HAP-1 (cell line): ENCODE measurements at regions not wholly inside any gene's neighbourhood (a gene's known extent, or its start where the extent isn't known, plus 50 kb on each side); places are given as distances from the start of the nearest gene placed in this dataset.

Experiments
- DNase-seq, 2 experiments: peaks; one replicate each; pipeline ENCODE4 v3.0.0-alpha.2; 2016 to 2020; ENCODE audit warnings: low spot score in 2 of 2
- H3K27me3 ChIP-seq: fragments of 250-450 bp; sonication (Bioruptor Pico); 2 replicates; pipeline ENCODE4 v1.5.1; 2020; ENCODE audit warnings: low read depth, mild to moderate bottlenecking, moderate library complexity
- H3K36me3 ChIP-seq: fragments of 250-450 bp; sonication (Bioruptor Pico); replicated peaks from 2 replicates; pipeline ENCODE4 v1.5.1; 2020; ENCODE audit warnings: mild to moderate bottlenecking
- H3K4me1 ChIP-seq: fragments of 250-450 bp; sonication (Bioruptor Pico); 2 replicates; pipeline ENCODE4 v1.5.1; 2020; ENCODE audit warnings: mild to moderate bottlenecking
- H3K4me3 ChIP-seq: fragments of 250-450 bp; sonication (Bioruptor Pico); 2 replicates; pipeline ENCODE4 v1.5.1; 2020; ENCODE audit warnings: mild to moderate bottlenecking, moderate library complexity
- H3K9me3 ChIP-seq: fragments of 250-450 bp; sonication (Bioruptor Pico); 2 replicates; pipeline ENCODE4 v1.5.1; 2020; ENCODE audit warnings: mild to moderate bottlenecking, moderate library complexity
- in situ Hi-C: fragments of 300-500 bp; cut with MboI; formaldehyde crosslinking; loops from 3 replicates; pipeline ENCODE4 v1.14.3; 2020; ENCODE audit warnings: low sequenced_read_pairs, inconsistent platforms, mixed read lengths

DNA sequence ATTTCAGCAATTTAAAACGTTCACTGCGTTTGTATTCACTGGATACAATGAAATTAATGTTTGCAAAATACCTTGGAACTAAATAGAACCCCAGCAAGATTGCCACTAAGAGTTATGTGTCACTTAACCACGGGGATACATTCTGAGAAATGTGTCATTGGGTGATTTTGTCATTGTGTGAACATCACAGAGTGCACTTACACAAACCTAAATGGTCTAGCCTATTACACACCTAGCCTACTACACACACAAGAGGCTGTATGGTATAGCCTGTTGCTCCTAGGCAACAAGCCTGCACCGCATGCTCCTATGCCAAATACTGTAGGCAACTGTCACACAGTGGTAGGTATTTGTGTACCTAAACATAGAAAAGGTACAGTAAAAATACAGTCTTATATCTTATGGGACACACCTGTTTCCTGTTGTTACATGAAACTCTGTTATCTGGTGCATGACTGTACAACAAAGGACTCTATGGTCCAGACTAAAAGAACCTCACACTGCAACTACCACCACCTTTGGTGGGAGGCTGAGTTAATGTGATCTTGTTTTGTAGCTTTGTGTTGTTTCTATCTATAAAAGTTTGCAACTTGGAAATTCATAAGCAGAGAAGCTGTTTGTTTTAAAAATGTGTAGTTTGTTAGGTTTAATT lies 92.2 kb upstream of the NTRK3 start:
- in situ Hi-C loops, result no loop called here
- Histone ChIP-seq H3K4me1 (no peaks in the 10 kb centered on the region), H3K27me3 (peaks cover 6% of the 10 kb centered on the region; the same call in 1 of the 2 replicates), H3K4me3 (no peak overlapping the region), H3K9me3 (peaks cover 6% of the 10 kb centered on the region; the same call in 1 of the 2 replicates), H3K36me3 (no peaks in the 10 kb centered on the region)
- DNase-seq, result no peak

DNA sequence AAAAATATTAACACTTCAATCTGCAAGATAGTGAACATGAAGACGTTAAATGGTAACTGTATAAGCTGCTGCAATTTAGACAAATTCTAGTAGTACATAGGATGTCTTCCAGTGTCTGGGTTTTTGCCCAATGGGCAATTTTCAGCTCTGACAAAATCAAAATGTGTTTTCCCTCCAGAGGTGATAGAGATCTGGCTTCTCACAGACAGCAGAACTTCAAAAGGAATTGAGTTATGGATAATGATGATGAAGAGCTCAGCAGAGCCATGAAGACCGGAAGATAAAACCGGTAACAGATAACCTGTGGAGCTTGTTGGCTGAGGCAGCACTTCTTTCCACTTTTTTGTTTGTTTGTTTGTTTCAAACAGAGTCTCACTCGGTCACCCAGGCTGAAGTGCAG lies 89.4 kb upstream of the NTRK3 start:
- no peaks in the 10 kb centered on the region for H3K9me3 ChIP-seq
- no peaks in the 10 kb centered on the region for H3K4me1 ChIP-seq
- no peaks in the 10 kb centered on the region for H3K36me3 ChIP-seq
- no peak for DNase-seq
- no peak overlapping the region for H3K4me3 ChIP-seq
- in situ Hi-C loops, result no loop called here
- peaks cover 6% of the 10 kb centered on the region; the same call in 1 of the 2 replicates for H3K27me3 ChIP-seq

DNA sequence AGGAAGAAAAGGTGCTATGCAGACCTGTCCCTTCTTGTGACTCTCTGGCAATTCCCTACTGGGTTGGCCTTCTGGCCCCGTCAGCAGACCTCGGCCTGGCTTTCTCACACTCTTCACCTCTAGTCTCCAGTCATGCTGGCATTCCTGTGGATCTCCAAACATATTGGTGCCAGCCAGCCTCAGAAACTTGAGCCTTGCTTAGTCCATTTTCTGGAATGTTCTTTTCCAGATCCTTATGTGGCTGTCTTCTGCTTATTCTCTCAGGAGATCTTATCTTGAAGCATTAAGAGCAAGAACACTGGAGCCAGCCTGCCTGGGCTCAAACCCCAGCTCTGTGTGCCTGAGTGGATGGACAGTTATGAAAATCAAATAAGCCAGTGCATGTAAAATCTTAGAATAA lies 88.2 kb upstream of the NTRK3 start:
- no peak overlapping the region for H3K4me3 ChIP-seq
- no peaks in the 10 kb centered on the region for H3K4me1 ChIP-seq
- DNase-seq, result no peak
- H3K27me3 ChIP-seq, result peaks cover 6% of the 10 kb centered on the region; the same call in 1 of the 2 replicates
- H3K9me3 ChIP-seq, result no peaks in the 10 kb centered on the region
- in situ Hi-C loops, result no loop called here
- H3K36me3 ChIP-seq, result no peaks in the 10 kb centered on the region

GRCh38 chr15:88342666-88343065 lies 86.1 kb upstream of the NTRK3 start:
- no peaks in the 10 kb centered on the region for H3K4me1 ChIP-seq
- no peaks in the 10 kb centered on the region for H3K36me3 ChIP-seq
- in situ Hi-C loops, result no loop called here
- no peak overlapping the region for H3K4me3 ChIP-seq
- H3K27me3 ChIP-seq, result peaks cover 6% of the 10 kb centered on the region; the same call in 1 of the 2 replicates
- H3K9me3 ChIP-seq, result no peaks in the 10 kb centered on the region
- DNase-seq, result no peak

DNA sequence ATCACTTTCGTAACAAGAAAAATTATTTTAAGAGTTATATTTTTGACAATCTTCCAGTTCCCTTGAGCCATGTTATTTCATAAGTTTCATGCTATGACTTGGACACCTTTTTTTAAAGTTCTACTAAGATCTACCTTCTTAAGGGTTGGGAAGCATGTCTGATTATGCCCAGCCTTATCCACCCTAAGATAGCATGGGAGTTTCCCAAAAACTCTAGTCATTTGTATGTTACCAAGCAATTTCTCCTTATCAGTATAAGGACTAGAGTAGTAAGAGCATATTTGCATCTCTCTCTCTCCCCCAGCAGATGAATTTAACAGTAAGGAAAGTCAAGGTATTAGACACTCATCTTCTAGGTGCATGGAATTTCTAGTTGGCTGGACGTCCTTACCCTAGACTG lies 85.1 kb upstream of the NTRK3 start:
- Histone ChIP-seq H3K4me1 (no peaks in the 10 kb centered on the region), H3K4me3 (no peak overlapping the region), H3K27me3 (no peaks in the 10 kb centered on the region; the same call in 1 of the 2 replicates), H3K9me3 (no peaks in the 10 kb centered on the region), H3K36me3 (no peaks in the 10 kb centered on the region)
- DNase-seq, result no peak
- in situ Hi-C loops, result no loop called here

- in situ Hi-C loops, result no loop called here
- no peaks in the 10 kb centered on the region for H3K27me3 ChIP-seq
- DNase-seq, result no peak
- no peaks in the 10 kb centered on the region for H3K4me1 ChIP-seq
- H3K36me3 ChIP-seq, result no peaks in the 10 kb centered on the region
- H3K4me3 ChIP-seq, result no peak overlapping the region
- no peaks in the 10 kb centered on the region for H3K9me3 ChIP-seq
Measured at GRCh38 chr15:88341006-88341405, 84.5 kb upstream of the NTRK3 start.

GRCh38 chr15:88337993-88338392 lies 81.5 kb upstream of the NTRK3 start:
- Histone ChIP-seq H3K4me3 (no peak overlapping the region), H3K36me3 (no peaks in the 10 kb centered on the region), H3K4me1 (no peaks in the 10 kb centered on the region), H3K27me3 (peaks cover 2% of the 10 kb centered on the region; the same call in 1 of the 2 replicates), H3K9me3 (no peaks in the 10 kb centered on the region)
- DNase-seq, result no peak
- in situ Hi-C loops, result no loop called here

- H3K9me3 ChIP-seq, result no peaks in the 10 kb centered on the region
- in situ Hi-C loops, result no loop called here
- H3K4me1 ChIP-seq, result no peaks in the 10 kb centered on the region
- H3K27me3 ChIP-seq, result peaks cover 2% of the 10 kb centered on the region; the same call in 1 of the 2 replicates
- H3K36me3 ChIP-seq, result no peaks in the 10 kb centered on the region
- H3K4me3 ChIP-seq, result no peak overlapping the region
- no peak for DNase-seq
Measured at GRCh38 chr15:88335074-88335473, 78.5 kb upstream of the NTRK3 start.

DNA sequence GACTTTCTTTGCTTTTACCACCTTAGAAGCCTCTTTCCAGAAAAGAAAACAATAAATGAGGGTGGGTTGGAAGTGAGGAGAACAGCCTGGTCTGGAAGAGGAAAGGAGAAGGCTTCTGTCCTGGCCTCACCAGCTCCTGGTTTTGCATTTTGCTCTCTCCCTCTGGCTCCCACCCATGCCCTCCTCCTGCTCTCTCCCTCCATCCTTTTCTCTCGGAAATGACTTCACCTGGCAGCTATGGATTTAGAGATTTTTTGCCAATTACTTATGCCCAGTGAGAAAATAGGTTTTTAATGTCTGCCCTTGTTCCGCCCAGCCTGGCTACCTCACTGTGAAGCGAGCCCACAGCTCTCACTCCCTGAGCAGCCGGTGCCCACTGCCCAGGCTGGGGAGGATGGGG lies 77.9 kb upstream of the NTRK3 start:
- Histone ChIP-seq H3K27me3 (peaks cover 2% of the 10 kb centered on the region; the same call in 1 of the 2 replicates), H3K4me1 (no peaks in the 10 kb centered on the region), H3K36me3 (no peaks in the 10 kb centered on the region), H3K4me3 (no peak overlapping the region), H3K9me3 (no peaks in the 10 kb centered on the region)
- in situ Hi-C loops, result no loop called here
- DNase-seq, result no peak

DNA sequence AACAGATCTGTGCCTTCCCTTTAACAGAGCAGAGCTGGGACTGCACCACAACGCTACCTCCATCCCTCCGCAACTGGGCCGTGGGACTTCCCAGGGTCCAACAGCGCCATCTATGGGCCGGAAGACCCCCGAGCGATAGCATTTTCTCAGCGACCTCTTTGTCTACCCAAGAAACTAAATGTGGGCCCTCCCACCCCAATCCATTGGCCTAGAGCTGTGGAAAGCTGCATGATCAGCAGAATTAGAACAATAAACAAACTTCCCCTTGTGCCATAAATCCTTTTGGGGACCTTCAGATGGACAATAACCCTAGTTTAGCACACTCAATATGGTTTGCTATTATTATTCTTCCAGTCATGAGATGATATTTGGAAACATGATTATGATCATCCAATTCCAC lies 74.8 kb upstream of the NTRK3 start:
- H3K4me3 ChIP-seq, result no peak overlapping the region
- in situ Hi-C loops, result no loop called here

GRCh38 chr15:88326924-88327323 lies 70.4 kb upstream of the NTRK3 start:
- Histone ChIP-seq H3K4me1 (no peaks in the 10 kb centered on the region), H3K27me3 (no peaks in the 10 kb centered on the region), H3K9me3 (no peaks in the 10 kb centered on the region), H3K36me3 (no peaks in the 10 kb centered on the region), H3K4me3 (no peak overlapping the region)
- no peak for DNase-seq
- in situ Hi-C loops, result no loop called here

More for the DNA sequence above, 74.8 kb upstream of the NTRK3 start:
- H3K4me1 ChIP-seq, result no peaks in the 10 kb centered on the region
- no peaks in the 10 kb centered on the region for H3K9me3 ChIP-seq
- no peaks in the 10 kb centered on the region for H3K36me3 ChIP-seq
- DNase-seq, result peak; percentile 67 to 93
- peaks cover 2% of the 10 kb centered on the region; the same call in 1 of the 2 replicates for H3K27me3 ChIP-seq

DNA sequence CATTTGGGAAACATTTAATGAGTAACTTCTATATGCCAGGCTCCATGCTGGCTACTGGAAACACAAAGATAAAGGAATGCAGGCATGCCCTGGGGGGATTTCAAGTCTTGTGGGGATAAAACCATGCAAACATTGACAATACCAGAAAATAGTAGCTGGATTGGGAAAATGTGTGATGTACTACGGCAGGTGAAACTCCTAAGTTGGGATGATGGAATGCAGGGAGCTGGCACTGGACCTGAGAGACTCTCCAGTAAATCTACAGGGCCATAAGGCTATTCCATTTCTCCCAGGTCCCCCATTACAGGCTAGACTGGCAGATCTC lies 68.2 kb upstream of the NTRK3 start:
- Histone ChIP-seq H3K36me3 (no peaks in the 10 kb centered on the region), H3K9me3 (no peaks in the 10 kb centered on the region), H3K4me1 (no peaks in the 10 kb centered on the region), H3K27me3 (no peaks in the 10 kb centered on the region), H3K4me3 (no peak overlapping the region)
- no peak for DNase-seq
- in situ Hi-C loops, result no loop called here

DNA sequence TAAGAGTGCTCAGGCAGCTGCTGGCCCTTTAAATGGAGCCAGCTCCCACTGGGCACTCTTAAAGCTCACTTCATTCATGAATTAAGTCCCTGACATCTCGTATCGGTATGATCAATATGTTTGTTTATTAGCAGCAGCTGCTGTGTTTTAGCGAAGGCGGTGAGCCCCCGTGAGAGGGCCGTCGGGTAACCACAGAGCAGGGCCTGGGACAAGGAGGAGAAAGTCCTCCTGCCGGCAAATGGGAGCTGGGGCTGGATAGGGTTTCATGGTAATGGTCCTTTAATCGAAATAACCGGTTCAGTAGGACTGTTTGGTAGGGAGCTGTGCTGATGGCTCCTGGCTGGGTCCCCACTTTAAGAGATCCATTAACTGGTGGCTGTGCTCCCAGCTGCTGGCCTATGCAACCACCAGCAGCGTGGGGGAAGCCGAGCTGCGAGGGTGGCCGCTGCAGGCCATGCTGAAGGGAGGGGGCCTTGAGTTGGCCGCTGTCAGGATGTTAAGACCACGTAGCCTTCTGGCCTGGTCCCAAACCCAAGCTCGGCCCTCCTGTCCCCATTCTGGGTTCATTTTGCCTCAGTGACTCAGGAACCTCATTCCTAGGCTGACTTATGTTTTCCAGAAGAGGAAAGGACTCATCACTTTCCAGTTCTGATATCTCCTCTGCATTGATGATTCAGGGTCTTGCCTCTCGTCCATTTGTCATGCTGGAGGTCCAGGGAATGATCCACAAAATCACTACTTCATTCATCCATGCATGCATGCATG lies 67.6 kb upstream of the NTRK3 start:
- no peak for DNase-seq
- in situ Hi-C loops, result no loop called here
- Histone ChIP-seq H3K36me3 (no peaks in the 10 kb centered on the region), H3K4me1 (no peaks in the 10 kb centered on the region), H3K27me3 (no peaks in the 10 kb centered on the region), H3K4me3 (no peak overlapping the region), H3K9me3 (no peaks in the 10 kb centered on the region)

DNA sequence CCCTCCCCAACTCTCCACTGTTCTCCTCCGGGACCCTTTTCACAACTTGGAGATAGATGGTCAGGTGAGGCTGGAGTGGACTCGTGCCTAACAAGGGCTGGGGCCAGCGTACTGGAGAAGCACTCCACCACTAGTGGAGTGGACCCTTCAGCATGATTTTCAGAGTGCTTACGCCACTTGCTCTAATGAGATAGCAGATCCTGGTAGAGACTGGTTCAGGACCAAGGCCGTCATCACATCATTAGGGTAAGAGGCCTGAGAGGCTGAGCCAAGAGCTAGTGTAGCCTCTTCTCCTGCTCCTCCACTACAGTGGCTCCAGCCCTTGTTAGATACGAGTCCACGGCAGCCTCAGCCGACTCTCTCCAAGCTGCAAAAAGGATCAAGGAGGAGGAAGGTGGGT lies 66.9 kb upstream of the NTRK3 start:
- Histone ChIP-seq H3K27me3 (no peaks in the 10 kb centered on the region), H3K4me3 (no peak overlapping the region), H3K36me3 (no peaks in the 10 kb centered on the region), H3K4me1 (no peaks in the 10 kb centered on the region), H3K9me3 (no peaks in the 10 kb centered on the region)
- in situ Hi-C loops, result no loop called here
- DNase-seq, result no peak
